GM18909 (cell line): ENCODE measurements at regions not wholly inside any gene's neighbourhood (a gene's known extent, or its start where the extent isn't known, plus 50 kb on each side); places are given as distances from the start of the nearest gene placed in this dataset.
"Not testable (repeated sequence)": the region's sequence is repeated elsewhere in the genome, so short reads cannot be mapped to it uniquely, and the experiment has no call there.

Experiments
- ATAC-seq: cut with Tn5 transposase; IDR thresholded peaks from one replicate; pipeline ENCODE4 v1.9.1; 2021; ENCODE audit warnings: mild to moderate bottlenecking; ENCODE audit not compliant: unreplicated experiment, poor library complexity

DNA sequence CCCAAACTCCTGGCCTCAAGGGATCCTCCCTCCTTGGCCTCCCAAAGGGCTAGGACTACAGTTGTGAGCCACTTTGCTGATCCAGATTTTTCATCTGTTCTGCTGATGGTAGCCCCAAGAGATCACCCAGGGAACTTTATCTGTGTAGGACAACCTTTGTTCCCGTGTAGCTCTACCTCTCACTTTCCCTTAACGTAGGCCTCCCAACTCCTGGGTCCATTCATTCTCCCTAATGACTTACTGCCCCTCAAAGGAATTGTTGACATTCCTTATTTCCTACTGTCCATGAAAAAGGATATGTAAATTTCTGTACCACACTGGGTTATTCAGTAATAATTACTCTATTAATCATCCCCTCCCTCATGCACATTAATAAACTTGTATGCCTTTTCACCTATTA, 51.0 kb upstream of the PHF24 start:
- no peak for ATAC-seq

DNA sequence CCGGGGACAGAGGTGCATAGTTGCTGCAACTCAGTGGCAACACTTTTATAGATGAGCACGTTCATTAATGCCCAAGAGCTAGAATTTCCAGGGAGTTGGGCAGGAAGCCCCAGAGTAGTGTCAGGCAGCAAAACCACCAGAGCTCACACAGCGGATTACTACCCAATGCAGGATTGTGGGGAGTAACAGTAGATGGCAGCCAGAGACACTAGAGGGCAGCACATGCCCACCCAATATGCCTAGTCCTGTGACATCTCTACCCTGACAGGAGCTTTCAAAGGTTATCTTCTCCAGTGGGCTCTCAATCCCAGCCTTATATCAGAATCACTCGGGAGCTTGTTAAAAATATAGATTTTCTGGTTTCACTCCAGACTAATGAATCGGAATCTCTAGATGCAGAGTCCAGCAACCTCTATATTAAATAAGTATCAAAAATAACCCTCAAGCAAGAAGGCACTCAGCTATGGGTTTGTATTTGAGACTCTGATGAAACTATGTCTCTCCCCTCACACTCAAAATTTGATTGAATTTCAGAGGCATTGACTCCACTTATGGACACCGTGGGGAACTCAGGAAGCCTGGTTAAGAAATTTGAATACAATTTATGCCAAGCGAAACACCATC, 58.4 kb upstream of the PHF24 start:
- peak; percentile 78 for ATAC-seq

DNA sequence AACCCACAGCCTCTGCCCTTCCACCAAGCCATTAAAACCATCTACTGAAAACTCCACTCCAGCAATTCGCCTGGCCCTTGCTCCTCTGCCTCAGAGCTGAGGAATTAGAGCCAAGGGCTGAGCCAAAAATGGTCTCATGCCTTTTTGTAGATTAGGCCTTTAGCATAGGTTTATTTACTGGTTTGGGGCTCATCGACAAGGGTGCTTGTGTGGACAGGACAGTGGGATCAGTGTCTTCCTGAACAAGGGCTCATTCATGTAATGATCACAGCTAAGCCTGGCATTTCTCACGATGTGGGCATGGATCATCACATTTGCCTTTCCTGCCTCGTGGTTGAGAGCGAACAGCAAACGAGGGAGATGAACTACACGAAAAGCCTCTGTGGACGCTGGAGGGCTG, 59.2 kb upstream of the PHF24 start:
- ATAC-seq = no peak

DNA sequence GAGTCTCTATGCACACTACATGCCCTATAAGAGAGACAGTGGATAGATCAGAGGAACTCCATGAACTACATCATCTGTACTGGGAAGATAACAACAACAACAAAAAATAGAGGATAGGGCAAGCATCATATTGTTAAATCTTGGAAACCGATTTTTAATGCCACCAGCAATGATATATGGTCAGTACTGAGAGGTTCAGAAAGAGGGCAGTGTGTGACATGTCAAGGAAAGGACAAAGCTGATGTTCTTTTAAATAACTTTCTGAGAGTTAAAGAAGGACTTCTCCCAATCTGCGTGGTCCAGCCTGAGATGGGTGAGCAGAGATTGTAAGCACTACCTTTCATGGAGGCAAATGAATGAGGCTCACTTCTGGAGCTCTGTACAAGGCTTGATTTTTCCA, 62.0 kb upstream of the PHF24 start:
- no peak for ATAC-seq

DNA sequence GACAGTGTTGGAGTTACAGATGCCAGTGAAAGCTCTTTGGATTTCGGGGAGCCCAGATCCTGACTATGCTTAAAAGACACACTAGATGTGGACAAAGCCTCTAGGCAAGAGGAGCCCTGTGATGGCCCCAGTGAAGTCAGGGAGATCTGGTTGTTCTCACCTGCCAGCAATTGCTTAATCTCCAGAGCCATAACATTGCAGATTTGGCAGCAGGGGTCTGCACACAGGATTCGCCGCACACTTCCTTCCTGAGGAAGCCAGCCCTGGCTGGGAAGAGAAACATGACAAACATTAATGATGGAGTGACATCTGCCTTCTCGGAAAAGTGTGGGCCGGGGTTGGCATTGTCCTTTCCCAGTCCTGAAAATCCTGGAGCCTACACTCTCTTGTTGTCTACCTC, 65.2 kb upstream of the PHF24 start:
- ATAC-seq = no peak

DNA sequence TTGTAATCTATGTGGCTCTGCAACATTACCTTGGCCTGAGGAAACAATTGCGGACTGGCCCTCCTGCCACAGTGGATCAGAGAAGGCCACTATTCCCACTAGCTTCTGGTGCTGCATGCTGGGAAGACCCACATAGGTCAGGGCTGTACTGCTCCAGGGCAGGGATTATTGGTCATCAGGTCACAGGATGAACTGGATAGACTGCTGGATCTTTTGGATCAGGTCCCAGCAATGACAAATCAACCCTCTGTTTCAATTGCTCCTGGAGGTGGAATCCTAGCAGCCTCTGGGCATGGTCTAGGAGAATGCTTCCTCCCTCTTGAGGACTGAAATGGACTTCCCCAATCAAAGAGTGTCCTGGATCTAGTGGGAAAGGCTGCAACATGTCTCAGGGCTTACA, 66.7 kb upstream of the PHF24 start:
- no peak for ATAC-seq

DNA sequence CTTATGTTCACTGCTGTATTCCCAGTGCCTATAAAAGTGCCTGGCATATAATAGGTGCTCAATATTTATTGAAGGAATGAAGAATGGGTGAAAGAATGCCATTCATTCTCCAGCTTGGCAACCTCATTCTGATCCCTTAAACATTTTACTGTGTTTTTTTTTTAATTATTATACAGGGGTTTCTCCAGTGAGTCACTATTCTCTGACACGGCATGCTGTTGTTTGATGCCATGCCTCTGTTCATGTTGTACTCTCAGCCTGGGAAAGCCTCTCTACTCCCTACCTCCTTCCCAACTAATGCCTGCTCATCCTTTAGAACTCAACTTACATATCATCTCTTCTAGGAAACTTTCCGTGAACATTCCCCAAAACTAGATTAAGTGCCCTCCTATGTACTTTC, 70.2 kb upstream of the PHF24 start:
- ATAC-seq = no peak

DNA sequence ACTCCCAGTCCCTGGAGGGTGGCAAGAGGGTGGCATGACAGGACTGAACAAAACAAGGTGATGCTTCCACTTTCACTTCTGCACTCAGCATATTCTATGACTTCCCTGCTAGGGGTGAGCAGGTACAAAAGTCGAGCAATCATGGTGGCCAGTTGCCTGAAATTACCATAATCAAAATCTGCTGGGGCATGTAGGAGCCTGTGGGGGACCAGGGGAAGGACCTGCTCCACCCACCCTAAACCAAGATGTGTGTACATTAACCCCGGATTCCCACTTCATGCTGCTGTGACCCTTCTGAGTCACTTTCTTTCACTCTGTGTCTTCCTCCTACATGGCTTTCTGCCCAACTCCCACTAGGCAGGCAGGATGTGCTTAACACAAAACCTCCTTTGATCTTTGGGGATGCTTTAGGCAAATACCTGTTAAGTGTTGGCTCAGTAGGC, 73.3 kb upstream of the PHF24 start:
- peak; percentile 75 for ATAC-seq

DNA sequence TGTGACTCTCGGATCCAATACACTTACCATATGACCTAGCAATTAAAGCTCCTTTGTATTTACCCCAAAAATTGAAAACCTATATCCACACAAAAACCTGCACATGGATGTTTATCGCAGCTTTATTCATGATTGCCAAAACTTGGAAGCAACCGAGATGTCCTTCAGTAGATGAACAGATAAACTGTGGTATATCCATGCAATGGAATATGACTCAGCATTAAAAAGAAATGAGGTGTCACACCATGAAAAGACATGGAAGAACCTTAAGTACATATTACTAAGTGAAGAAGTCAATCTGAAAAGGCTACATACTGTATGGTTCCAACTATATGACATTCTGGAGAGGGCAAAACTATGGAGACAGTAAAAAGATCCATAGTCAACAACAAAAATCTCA, 82.0 kb upstream of the PHF24 start:
- ATAC-seq = no peak

DNA sequence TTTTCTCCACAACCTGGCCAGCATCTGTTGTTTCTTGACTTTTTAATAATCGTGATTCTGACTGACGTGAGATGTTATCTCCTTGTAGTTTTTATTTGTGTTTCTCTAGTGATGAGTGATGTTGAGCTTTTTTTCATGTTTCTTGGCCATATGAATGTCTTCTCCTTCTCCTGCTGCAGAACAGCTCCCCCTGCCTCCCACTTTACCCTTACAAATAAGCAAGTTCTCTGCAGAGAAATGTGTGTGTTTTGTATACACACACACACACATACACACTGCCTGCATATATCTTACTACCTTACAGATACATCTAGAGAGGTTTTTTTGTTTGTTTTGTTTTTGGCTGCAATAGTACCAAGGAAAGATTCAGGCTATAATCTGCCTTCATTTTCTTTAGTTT, 88.7 kb upstream of the PHF24 start:
- no peak for ATAC-seq

DNA sequence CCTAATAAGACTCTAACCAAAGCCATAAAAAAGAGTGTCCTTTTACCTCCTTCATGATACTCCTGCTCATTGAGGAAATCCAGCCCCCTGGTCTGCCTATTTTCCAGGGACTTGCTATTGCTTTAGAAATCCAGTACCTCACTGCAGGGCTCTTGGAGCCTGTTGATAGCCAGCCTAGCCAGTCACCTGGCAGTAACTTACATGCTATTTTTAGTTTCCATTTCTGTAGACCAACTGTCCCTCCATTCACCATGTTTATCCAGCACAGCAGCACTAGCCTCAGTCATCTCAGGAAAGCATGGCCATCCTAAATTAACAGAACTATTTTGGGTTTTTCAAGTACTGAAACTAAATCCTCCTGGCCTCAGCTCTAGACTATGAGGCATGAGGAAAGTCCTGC, 91.5 kb upstream of the PHF24 start:
- ATAC-seq = no peak

DNA sequence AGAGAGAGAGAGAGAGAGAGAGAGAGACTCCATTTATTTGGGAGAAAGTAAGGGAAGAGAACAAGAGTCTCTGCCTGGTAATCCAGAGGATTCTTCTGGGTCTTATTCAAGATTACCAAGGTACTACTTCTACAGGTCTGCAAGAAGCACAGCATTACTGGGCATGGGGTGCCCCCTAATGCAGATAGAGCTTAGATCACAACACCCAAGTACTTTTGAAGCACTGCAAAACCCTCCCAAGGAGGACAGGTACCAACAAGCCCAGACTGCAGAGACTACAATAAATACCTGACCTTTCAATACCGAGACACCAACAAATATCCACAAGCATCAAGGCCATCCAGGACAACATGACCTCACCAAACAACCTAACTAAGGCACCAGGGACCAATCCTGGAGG, 94.7 kb upstream of the PHF24 start:
- ATAC-seq = no peak

DNA sequence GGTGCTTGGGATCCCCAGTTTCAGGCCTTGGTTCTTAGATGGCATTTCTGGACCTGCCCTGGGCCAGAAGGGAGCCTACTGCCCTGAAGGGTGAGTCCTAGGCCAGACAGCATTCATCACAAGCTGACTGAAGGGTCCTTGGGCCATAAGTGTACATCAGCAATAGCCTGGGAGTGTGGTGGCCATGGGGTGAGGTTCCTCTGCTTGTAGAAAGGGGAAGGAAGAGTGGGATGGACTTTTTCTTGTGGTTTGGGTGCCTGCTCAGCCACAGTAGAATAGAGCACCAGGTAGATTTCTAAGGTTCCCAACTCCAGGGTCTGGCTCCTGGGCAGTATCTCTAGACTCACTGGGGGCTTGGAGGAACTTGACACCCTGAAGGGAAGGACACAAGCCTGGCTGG, 95.2 kb upstream of the PHF24 start:
- no peak for ATAC-seq

DNA sequence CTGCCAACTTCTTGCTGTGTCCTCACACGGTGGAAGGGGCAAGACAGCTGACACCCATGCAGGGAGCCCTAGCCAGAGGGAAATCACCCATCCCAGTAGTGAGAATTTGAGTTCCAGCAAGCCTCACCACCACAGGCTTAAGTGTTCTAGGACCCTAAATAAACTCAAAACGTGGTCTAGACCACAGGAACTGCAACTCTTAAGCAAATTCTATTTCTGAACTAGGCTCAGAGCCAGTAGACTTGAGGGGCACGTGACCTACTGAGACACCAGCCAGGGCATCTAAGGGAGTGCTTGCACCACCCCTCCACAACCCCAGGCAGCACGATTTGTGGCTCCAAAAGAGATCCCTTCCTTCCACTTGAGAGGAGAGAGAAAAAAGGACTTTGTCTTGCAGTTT, 96.0 kb upstream of the PHF24 start:
- no peak for ATAC-seq

DNA sequence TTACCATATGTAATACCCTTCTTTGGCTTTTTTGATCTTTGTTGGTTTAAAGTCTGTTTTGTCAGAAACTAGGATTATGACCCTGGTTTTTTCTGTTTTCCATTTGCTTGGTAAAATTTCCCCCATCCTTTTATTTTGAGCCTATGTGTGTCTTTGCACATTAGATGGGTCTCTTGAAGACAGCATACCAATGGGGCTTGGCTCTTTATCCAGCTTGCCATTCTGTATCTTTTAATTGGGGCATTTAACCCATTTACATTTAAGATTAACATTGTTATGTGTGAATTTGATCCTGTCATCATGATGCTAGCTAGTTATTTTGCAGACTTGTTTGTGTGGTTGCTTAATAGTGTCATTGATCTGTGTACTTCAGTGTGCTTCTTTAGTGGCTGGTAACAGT, 103.1 kb upstream of the PHF24 start:
- not testable (repeated sequence) for ATAC-seq

DNA sequence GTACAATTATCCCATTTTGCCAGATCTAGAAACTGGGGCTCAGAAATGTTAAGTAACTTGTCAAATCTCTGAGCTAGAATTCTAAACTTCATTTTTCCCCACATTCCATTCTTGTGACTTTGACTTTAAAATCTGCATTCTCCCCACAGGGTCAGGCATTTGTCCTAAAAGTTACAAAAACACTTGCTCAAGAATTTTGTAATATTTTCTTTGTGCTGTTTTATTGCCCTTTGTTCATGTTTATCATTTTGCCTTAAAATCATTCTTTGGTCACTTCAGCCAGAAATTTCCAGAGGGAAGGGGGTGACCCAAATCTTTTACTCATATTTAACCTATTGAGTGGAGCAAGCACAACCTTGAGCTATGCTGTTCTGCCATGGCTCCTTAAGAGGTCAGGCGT, 120.1 kb upstream of the CCL21 start:
- ATAC-seq = no peak

DNA sequence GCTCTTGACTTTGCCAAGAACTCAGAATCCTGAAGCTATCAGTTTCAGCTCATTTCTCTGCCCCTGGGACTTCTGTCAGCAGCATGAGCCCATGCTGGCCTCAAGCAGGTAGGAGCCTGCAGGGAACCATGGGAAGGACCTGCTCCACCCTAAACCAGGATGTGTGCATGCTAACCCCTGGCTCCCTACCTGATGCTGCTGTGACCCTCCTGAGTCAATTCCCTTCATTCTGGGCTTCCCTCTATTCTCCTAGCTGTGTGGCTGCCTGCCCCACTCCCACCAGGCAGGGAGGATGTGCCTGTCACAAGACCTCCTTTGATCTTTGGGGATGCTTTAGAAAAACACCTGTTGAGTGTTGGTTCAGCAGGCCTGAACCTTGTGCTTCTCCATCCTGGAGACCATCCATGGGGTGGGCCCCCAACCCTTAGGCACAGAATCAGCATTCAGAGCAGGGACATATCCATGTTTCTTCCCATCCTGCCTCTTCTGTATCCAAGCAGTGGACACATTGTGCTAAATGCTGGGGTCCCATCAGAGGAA, 117.1 kb upstream of the CCL21 start:
- no peak for ATAC-seq

DNA sequence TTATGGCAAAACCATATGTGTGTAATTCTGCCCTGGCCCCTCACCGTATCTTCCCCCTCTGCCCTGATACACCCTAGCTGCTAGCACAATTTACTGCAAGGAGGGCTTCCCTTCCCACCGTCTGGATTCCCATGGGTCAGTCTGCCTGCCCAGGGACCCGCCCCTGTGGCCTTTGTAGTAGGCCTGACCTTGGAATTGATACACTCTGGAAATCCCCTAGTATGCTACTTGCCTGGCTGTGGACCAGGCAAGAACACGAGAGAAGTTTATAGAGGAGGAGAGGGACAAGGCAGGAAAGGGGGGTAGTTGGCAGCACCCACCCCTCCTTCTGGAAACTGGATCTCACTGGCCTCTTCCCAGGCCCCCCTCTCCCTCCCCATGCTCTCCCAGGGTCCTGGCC, 115.8 kb upstream of the CCL21 start:
- no peak for ATAC-seq

DNA sequence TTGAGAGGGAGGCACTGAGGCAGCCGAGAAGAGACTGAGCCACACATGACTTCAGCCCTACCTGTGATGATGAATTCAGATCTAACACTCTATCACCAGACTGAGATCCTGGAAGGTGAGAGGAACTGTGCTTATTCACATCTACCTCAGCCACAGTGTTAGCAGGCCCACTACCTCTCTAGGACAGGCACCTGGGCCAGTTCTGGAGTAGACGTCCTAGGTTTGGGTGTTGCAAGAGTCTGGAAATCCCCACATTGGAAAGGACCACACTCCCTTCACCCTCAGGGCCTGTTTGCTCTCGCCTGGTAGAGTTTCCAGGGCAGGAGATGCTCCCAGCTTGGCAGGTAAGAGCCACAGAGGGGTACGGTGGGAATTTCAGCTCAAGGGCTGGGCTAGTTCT, 113.8 kb upstream of the CCL21 start:
- ATAC-seq = no peak

DNA sequence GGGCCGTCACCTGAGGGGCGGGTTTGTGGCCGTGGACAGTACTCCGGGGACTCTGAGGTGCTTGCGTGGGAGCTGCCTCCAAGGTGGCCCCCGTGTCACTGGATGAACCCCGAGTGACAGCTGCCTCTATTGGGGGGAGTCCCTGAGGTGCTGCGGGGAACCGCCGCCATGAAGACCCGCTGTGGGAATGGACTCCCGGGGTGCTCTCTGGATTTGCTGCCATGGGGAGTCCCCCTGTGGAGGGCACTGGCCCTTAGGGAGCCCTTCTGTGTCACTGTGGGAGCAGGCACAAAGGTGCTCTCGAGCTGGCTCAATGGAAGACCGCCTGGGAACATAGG, 100.2 kb upstream of the CCL21 start:
- ATAC-seq = no peak

DNA sequence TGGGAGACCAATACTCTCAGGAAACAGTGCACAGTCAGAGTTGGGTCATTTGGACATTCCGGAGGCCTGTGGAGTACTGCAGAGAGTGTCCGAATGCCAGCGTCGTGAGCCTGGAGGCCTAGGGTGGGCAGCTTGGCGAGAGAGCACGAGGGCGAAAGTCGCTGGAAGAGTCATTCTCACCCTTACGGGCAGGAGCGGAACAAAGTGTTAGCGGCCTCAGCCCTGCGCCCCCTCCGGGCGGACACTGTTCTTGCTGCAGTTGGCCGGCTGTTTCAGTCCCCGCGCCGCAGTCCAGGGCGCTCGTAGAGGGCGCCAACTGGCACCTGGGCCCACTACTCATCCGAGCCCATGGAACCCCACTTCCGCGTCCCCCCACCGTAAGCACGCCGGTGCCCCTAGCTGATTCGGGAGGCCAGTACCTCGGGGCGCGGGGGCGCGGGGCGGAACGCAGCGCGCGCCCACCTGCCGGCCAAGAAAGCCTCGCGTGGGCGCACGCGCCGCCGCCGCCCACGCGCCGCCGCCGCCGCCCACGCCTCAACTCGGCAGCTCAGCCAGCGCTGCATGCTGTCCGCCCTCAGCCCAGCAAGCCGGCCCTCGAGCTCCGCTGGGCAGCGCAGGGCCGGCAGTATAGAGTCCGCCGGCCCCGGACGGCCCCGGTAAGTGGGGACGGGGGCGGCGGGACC, 99.7 kb upstream of the CCL21 start:
- no peak for ATAC-seq

DNA sequence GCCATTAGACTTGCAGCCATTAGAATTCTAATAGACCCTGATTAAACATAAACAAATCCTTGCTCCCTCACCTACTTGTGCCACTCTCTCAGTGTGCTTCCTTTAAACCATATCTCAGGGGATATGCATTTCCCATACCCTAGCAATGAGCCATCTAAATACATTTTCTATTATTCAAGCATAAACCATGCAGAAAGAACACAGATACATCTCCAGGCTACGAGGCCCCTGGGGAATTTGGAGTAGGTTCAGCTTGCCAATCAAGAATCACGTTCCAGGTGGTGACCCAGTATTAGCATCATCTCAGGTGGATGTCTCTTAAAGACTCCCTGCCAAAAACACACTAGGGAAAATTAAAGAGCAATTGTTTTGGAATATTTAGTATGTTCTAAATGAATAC, 93.0 kb upstream of the CCL21 start:
- no peak for ATAC-seq
